ENCODE measurements at regions not wholly inside any gene's neighbourhood (a gene's known extent, or its start where the extent isn't known, plus 50 kb on each side); places are given as distances from the start of the nearest gene placed in this dataset.
A peak's percentile ranks its signal among the peaks of the same experiment; 100 is the strongest.
"Not testable (repeated sequence)": the region's sequence is repeated elsewhere in the genome, so short reads cannot be mapped to it uniquely, and the experiment has no call there.

DNA sequence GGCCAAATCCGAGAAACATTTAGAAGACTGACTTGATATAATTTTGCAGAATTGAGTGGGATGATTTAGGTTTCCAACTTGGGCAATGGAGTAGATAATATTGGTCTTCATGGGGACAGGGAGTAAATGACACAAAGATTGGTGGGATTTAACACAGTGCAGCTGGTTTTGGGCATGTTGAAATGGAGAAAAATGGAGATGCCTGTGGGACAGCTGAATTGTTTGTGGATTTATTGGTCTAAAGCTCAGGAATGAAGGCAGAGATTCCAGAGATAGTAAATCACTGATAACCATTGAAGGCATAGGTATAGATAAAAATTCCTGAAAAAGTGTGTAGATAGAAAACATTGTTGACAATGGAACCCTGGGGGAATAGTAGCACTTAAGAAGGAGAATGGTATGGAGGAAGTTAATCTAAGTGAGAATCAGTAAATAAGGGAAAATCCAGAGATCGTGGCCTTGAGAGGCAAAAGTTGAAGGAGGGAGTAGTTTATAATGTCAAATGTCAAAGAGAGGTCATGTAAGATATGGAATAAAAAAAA is 120.9 kb upstream of the ATP2B1 start:
- no peak for DNase-seq

DNA sequence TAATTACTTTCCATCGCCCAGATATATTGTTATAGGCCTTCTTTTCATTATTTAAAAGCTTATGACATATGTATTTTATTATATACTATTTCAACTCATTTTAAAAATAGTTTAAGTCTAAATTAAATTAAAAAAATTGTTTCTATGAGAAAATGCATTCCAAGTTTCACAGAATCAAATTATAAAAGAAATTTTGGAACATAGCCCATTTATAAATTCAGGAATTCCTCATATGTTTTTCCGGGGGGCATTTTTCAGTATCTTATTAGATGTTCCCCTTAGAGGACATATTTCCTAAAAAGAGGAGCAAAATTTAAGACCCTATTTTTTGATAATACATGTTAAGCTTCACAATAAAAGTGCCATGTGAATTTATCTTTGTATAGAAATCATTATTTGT is 119.9 kb upstream of the ATP2B1 start:
- no peak for DNase-seq

DNA sequence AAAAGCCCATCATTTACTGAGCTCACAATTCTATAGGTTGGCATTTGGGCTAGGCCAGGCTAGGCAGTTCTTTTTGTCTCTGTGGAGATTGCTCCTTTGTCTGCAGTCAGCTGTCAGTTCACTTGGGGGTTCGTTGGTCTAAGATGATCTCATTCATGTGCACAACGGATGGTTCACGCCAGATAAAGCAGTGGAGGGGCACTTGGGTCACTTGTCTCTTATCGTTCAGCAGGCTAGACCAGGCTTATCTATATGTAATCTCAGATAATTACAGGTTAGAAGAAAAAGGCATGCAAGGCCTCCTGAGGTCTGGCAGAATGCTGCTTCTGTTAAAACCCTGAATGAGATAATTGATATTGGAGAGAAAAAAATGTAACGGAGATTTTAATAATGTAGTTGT is 119.0 kb upstream of the ATP2B1 start:
- DNase-seq: no peak

DNA sequence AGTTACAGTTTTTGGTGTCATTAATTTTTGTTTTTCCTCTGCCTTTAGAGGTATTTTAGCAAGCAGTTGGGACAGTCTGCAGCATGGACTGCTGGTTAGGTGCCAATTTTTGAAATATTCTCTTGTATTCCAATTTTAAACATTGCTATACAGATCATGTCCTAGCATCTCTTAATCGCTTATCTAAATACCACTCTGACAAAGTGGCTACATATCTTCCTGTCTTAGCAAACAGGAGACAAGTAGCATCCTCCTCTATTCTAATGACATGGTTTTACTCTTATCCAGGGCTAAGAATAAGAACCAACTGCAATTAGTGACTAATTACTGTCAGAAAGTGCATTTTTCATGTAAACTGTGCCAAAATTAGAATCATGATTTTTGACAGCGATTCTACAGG is 117.8 kb upstream of the ATP2B1 start:
- no peak for DNase-seq

DNA sequence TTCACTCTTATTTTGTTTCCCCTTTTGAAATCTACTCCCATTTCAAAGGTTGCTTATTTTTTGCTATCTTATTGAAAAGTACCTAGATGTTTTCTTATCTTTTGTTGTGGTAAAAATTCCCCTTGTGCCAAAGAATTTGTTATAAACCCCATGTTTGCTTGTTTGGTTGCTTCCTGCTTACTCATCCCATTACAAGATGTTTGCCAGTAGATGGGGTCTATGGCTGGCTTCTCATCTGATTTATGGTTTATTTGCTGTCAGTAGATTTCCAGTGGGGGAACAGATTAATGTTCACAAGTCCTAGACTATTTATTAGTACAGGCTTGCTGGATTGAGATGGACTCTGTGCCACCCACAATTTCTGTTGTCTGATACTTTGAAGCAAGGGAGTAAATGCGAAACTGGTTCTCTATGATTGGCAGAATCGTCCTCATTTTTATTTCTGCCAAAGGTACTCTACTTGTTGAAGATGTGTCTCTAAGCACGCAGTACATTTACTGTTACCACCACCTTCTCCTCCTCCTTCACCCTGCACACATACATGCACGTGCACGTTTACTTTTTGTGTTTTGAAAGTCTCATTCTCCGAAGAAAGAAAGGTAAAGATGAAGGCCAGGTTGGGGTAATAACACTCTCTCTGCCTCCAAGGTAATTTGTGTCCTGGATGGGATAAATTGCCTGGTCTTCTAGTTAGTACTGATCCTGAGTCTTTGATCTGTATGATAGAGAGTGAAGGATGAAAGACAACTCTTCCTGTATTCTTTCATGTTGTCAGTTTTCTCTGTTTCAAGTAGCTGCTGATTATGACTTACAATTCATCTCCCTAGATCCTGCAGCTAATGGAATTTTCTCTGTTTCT is 117.2 kb upstream of the ATP2B1 start:
- peak in 1 of 51 donors; percentile 0 for DNase-seq

DNA sequence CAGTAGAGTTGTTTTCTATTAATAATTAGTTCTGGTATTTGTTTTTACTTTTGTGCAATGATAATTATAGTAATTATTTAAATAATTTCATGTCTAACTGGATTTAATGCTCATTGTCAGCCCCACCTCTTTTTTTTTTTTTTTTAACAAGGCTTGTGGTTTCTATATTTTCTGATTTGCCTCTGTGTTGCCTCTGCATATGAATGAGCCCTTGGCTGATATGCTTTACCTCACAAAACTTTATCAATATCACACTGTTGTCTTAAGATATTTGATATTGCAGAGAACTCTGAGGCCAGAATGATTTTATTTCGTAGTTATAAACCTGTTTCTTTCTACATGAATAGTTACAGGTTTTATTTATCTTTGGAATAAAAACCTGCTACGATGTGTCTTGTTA is 116.2 kb upstream of the ATP2B1 start:
- DNase-seq: no peak

DNA sequence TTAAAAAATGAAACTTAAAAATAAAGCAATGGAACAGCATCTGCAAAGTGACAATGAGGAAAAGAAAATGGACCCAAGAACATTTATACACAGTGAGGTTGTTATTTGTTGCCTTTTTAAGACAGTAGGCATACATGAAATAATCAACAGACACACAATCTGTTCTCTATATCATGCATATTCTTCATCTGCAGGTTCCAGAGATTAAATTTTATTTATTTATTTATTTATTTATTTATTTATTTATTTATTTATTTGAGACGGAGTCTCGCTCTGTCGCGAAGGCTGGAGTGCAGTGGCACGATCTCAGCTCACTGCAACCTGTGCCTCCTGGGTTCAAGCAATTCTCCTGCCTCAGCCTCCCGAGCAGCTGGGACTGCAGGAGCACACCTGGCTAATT is 114.4 kb upstream of the ATP2B1 start:
- DNase-seq: not testable (repeated sequence)

DNA sequence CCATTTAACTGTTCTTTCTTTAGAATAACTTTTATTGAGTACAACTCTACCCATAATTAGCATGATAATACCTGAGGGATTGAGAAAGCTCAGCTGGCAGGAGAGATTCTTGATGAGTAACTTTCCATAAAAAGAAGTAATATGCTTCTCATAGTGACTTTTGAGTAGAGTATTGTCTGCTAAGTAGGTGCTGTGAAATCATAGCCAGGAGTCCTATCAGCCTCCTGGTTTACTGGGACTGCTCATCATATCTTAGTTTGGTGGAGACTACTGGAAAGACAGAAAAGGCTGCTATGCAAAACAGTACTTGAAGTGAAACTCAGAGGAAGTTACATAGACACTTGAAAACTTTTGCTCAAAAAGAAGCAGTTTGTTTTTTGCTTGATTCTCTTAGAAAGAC is 113.3 kb upstream of the ATP2B1 start:
- no peak for DNase-seq

DNA sequence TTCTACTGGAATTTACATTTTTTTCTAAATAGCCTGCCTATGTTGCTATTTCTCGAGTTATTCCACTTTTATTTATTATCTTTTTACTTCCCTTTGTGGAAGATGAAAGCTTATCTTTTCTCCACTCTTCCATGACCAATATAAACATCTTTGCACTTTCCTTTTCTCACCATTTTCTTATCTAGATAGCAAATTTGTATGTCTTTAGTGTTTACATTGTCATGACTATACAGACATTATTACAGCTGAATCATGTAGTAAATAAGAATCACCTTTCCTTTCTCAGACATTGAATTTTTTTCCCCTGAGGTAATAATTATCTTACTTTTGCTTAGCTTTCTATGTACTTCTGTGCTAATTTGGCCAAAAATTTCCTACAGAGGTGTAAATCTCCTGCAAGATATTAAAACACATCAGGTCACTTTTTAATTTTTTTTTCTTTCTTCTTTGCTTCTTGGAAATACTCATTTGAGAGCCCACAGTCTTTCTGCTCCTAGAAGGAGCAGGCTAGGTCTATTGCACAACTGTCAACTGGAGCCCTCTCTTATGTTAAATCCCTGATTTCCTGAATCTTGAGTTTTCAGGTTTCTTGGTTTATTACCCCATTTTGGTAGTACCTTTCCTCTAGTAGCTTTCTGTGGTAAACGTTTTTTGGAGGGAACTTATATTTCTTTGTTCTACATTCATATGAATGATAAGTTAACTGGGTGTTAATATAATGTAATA is 109.0 kb upstream of the ATP2B1 start:
- no peak for DNase-seq

DNA sequence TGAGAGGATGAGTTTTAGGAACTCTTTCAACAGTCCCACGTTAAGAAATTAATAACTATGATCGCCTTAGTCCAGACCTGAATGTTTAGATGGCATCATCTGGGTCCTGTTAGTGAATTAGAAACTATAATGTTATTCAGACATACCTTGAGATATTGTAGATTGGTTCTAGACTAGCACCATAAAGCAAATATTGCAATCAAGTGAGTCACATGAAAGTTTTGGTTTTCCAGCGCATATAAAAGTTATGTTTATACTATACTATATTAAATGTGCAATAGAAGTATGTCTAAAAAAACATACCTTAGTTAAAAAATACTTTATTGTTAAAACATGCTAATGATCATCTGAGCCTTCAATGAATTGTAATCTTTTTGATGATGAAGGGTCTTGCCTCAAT is 106.6 kb upstream of the ATP2B1 start:
- no peak for DNase-seq

DNA sequence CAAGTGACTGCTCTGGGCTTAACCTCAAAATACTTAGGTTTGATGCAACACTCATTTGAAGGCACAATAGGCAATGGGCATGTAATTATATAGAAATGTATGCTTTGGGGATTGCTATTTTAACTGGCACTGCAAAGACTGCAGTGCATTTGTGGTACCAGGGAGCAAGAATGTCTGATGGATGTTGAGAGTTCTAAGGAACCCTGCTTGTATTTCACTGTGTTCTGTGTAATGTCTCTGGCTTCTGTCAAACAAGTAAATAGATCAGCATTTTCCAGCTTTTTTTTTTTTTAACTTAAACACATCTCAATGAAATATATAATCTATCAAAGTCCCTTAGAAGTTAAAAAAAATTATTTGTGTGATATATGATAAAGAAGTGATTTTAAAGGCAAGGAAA is 94.8 kb upstream of the ATP2B1 start:
- DNase-seq: no peak

DNA sequence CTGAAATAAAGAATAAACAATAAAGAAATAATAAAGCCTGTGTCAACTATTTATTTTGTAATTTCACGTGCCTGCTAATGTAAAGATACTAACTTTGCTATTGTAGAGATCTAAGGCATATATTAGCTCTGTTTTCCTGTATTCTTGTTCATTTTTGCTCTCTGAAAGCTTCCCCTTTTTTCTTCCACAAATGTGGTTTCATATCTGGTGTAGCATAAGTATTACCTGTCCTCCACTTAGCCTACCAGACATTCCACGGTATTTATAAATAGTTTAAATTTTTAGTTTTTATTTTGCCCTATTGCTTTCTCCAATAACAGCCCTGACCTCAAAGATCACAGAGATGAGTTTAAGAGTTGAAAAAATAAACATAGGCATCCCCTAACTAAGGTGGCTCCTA is 92.6 kb upstream of the ATP2B1 start:
- no peak for DNase-seq

DNA sequence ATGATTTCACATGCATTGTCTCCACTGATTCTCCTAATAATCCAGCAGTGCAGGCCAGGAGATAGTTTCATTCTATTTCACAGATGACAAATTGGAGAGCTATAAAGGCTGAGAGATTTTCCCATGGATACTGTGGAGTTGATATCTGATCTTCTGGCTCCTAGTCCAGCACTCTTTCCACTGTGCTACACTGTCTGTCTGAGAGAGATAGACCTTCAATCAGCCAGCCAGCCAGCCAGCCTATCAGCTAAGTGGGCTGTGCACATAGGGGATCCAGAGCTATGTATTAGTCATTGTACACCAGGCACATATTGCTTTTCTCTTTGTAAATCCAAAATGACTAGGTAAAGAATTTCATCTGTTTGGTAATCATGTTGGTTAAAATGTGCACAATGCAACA is 91.8 kb upstream of the ATP2B1 start:
- no peak for DNase-seq

DNA sequence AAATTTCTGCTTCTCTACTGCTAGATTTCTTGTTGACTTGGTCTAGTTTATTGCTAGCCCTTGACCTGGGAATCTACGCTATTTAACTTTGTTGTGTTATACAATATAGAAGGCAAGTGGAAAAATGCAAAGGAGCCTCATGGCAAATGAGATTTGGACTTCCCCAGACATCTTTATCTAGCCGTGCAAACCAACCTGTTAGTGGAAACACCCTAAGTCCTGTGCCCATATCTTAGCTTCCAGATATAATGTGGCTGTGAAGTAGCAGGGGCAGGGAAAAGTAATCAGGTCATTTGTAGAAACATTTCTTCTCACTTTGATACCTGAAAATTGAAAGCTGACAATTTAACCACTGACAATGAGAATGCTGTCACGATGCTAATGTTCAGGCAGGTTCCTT is 90.7 kb upstream of the ATP2B1 start:
- no peak for DNase-seq

DNA sequence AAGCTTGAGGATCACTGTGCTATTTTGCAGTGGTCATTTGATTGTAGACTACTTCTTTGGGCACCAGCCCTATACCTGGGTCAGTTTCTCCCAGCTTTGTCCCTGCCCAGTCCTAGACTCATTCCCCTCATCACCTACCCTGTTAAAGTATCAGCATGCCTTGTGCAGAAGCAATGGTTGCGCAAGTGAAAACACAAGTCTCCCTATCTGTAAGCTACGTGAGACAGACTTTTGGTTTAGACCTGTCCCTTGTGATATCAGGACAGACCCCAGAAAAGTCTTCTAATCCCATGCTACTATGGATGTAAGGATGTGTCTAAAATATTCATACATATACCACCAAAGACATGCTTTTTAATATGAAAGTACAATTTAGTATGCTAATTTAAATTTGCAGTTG is 88.8 kb upstream of the ATP2B1 start:
- DNase-seq: no peak

DNA sequence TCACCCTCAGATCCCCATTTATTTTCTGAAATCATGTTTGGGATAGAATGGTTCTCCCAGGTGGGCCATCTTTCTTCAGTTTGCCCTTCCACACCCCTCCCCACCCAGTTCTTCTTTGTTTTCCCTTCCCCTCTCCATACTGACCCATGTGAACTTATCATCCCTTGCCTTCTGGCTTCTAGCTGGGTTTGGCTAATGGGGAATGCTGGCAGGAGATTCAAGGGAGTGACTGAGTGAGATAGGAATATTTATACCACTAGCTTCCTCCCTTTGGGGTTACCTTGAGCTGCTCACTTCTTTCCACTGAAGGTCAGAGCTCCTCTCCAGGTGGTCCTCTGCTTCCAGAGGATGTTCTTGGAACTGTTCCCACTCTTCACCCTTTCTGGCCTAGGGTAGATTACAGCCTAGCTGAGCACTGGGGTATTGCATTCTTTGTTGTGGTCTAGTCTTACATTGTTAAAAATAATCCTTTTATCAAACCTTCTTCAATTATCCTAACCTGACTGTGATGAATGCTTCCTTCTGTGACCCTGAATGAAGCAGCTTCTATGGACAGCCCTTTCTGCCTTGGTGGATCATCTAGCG is 88.3 kb upstream of the ATP2B1 start:
- DNase-seq: no peak

DNA sequence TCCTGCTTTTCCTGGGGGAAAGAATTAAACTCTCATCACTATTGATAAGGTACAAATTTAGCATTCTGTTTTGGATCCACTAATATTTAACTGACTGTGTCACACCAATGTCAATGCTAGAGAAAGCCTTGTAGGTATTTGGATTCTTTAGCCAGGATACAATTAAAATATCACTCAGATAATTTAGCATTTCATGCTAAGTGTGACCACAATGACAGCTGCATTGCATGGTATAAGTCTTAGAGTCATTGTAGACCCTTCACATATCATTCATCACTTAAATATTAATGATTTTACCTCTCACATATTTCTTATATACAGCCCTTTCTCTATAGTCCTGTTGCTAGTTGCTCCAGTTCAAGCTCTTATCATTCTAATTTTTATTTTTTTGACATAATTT is 85.3 kb upstream of the ATP2B1 start:
- DNase-seq: no peak

DNA sequence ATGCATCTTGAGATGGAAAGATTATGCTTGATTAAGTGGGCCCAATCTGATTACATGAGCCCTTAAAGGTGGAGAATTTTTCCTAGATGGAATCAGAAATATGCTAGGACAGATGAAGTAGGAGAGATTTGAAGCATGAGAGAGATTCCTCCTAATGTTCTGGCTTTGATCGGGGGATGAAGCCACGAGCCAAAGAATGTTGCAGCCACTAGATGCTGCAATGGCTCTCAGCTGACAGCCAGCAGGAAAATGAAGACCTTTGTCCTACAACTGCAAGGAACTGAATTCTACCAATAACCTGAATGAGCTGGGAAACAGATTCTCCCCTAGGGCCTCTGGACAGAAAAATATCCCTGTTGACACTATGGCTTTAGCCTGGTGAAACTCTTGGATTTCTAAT is 82.6 kb upstream of the ATP2B1 start:
- DNase-seq: no peak

DNA sequence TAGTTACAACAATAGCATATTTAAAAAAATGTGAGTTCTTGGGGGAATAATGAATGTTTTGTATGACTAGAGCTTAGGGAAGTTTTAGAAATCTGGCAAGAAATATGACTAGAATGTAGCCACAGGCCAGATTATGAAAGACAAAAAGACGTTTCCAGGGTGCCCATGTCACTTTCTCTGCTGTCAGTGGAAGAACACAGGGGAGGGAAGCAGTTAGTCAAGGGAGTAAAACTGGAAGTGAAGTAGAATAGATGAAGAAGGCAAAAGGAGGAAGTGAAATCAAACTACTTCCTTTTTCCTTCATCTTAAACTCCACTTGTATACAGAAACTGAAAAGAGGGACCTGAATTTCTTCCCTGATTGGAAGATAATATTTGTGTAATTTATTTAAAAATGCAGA is 81.2 kb upstream of the ATP2B1 start:
- no peak for DNase-seq

DNA sequence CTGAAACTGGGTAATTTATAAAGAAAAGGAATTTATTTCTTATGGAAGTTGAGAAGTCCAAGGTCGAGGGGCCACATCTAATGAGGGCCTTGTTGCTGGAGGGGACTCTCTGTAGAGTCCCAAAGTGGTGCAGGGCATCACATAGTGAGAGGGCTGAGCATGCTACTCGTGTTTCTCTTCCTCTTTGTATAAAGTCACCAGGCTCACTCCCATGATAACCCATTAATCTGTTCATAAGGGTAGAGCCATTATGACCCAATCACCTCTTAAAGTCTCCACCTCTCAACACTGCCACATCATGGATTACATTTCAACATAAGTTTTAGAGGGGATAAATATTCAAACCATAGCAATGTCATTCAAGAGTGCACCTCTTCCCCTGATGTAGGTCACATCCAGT is 79.1 kb upstream of the ATP2B1 start:
- DNase-seq: no peak

DNA sequence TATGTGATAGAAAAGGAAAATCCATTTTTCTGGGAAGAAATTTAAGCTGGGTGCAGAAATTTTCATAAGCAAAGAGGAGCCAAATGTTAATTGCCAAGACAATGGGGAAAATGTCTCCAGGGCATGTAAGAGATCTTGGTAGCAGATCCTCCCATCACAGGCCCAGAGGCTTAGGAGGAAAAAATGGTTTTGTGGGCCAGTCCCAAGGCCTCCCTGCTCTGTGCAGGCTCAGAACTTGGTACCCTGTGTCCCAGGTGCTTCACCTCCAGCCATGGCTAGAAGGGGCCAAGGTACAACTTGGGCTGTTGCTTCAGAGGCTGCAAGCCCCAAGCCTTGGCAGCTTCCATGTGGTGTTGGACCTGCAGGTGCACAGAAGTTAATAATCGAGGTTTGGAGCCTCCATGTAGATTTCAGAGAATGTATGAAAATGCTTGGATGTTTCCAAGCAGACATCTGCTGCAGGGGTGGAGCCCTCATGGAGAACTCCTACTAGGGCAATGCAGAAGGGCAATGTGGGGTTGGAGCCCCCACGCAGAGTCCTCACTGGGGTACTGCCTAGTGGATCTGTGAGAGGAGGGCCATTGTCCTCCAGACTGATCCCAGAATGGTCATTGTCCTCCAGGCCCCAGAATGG is 77.7 kb upstream of the ATP2B1 start:
- DNase-seq: no peak

Data from hypothalamus (tissue), 51 donors.